ENCODE measurements at regions not wholly inside any gene's neighbourhood (a gene's known extent, or its start where the extent isn't known, plus 50 kb on each side); places are given as distances from the start of the nearest gene placed in this dataset.
"Not testable (repeated sequence)": the region's sequence is repeated elsewhere in the genome, so short reads cannot be mapped to it uniquely, and the experiment has no call there.

GRCh38 chr1:145500251-145500650 is 74.8 kb upstream of the NBPF20 start:
- TF ChIP-seq CTCF, POLR2A (IDR thresholded peaks at IDR 0.05): not testable (repeated sequence)

Measured in ovary (tissue), 3 donors.